Kidney epithelial cell (primary cell): ENCODE measurements at regions not wholly inside any gene's neighbourhood (a gene's known extent, or its start where the extent isn't known, plus 50 kb on each side); places are given as distances from the start of the nearest gene placed in this dataset.

Source experiments
- DNase-seq: peaks from one replicate; pipeline ENCODE4 v3.0.0-alpha.2; 2010; ENCODE audit warnings: low read depth
- H3K27me3 ChIP-seq: 2 replicates; pipeline ENCODE4 v1.6.0; 2011; ENCODE audit warnings: low read length; ENCODE audit not compliant: control insufficient read depth, insufficient read depth
- H3K36me3 ChIP-seq: 2 replicates; pipeline ENCODE4 v1.5.1; 2011; ENCODE audit warnings: low read length; ENCODE audit not compliant: control insufficient read depth, insufficient read depth
- H3K4me3 ChIP-seq: 2 replicates; pipeline ENCODE4 v1.5.1; 2011; ENCODE audit warnings: low read depth, mild to moderate bottlenecking, control low read depth, low read length
- CTCF ChIP-seq: IDR thresholded peaks from 2 replicates; pipeline ENCODE4 v1.5.1; 2011; ENCODE audit warnings: mild to moderate bottlenecking, moderate library complexity, low read length, control low read depth, inconsistent platforms; ENCODE audit not compliant: insufficient read depth, poor library complexity, severe bottlenecking

- Histone ChIP-seq H3K36me3 (no peaks in the 10 kb centered on the region), H3K27me3 (peaks cover 3% of the 10 kb centered on the region), H3K4me3 (no peak overlapping the region)
- TF ChIP-seq CTCF, result no peak
- DNase-seq, result no peak
Measured at GRCh38 chr11:45754741-45755140, 50.2 kb upstream of the SLC35C1 start.

DNA sequence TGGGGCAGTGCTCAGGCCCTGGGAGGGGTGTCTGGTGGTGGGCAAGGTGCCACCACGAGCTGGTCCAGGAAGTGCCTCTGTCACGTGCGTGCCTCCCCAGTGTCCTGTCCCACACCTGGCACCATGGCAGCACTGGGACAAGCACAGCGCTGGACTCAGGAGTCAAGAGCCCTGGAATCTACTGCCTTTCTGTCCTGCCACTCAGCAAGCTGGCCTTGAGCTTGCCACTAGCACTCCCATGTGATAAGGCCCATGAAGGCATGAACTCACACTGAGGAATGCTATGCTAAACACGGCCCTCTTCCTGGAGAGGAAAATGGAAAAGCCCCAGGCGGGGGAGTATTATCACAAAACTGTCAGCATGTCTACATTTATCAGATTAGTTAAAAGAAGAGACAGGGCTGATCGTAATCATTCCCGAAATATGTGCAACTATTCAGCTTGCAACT lies 50.7 kb upstream of the SLC35C1 start:
- no peaks in the 10 kb centered on the region for H3K36me3 ChIP-seq
- no peak for TF ChIP-seq CTCF
- peaks cover 3% of the 10 kb centered on the region for H3K27me3 ChIP-seq
- H3K4me3 ChIP-seq, result no peak overlapping the region
- no peak for DNase-seq

- TF ChIP-seq CTCF, result no peak
- no peaks in the 10 kb centered on the region for H3K36me3 ChIP-seq
- peaks cover 3% of the 10 kb centered on the region for H3K27me3 ChIP-seq
- no peak overlapping the region for H3K4me3 ChIP-seq
- no peak for DNase-seq
Measured at GRCh38 chr11:45752106-45752505, 52.8 kb upstream of the SLC35C1 start.

- no peak for TF ChIP-seq CTCF
- Histone ChIP-seq H3K4me3 (no peak overlapping the region), H3K27me3 (peaks cover 3% of the 10 kb centered on the region), H3K36me3 (no peaks in the 10 kb centered on the region)
- DNase-seq, result no peak
Measured at GRCh38 chr11:45751430-45751829, 53.5 kb upstream of the SLC35C1 start.

GRCh38 chr11:45750439-45750838 lies 54.5 kb upstream of the SLC35C1 start:
- Histone ChIP-seq H3K4me3 (no peak overlapping the region), H3K36me3 (no peaks in the 10 kb centered on the region), H3K27me3 (peaks cover under 1% of the 10 kb centered on the region)
- no peak for DNase-seq
- no peak for TF ChIP-seq CTCF

DNA sequence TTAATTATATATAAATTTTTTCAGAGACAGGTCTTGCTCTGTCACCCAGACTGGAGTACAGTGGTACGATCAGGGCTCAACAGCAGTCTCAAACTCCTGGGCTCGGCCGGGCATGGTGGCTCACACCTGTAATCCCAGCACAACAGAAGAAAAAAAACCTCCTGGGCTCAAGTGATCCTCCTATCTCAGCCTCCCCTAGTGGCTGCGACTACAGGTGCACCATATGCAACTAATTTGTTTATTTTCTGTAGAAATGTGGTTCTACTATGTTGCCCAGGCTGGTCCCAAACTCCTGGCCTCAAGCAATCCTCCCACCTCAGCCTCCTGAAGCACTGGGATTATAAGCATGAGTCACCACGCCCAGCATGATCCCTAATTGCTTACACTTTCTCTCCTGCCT lies 56.1 kb upstream of the SLC35C1 start:
- H3K27me3 ChIP-seq, result no peaks in the 10 kb centered on the region
- DNase-seq, result no peak

More for the DNA sequence above, 56.1 kb upstream of the SLC35C1 start:
- H3K36me3 ChIP-seq, result no peaks in the 10 kb centered on the region
- TF ChIP-seq CTCF, result no peak
- no peak overlapping the region for H3K4me3 ChIP-seq
